ENCODE measurements at regions not wholly inside any gene's neighbourhood (a gene's known extent, or its start where the extent isn't known, plus 50 kb on each side); places are given as distances from the start of the nearest gene placed in this dataset.
"Not testable (repeated sequence)": the region's sequence is repeated elsewhere in the genome, so short reads cannot be mapped to it uniquely, and the experiment has no call there.

- not testable (repeated sequence) for H3K4me3 Mint-ChIP-seq; H3K4me1 Mint-ChIP-seq (ENCODE audit: low read depth); H3K27me3 Mint-ChIP-seq (ENCODE audit: low read depth); DNase-seq (ENCODE audit: low spot score); H3K9me3 Mint-ChIP-seq; H3K27ac Mint-ChIP-seq; H3K36me3 Mint-ChIP-seq (ENCODE audit: low read depth)
Observed at GRCh38 chr1:149218080-149218988, 115.0 kb upstream of the NBPF9 start.

GRCh38 chr1:149219539-149219938 is 116.2 kb upstream of the NBPF9 start:
- H3K27me3 Mint-ChIP-seq (ENCODE audit: low read depth); H3K9me3 Mint-ChIP-seq; H3K36me3 Mint-ChIP-seq (ENCODE audit: low read depth); H3K4me1 Mint-ChIP-seq (ENCODE audit: low read depth); H3K4me3 Mint-ChIP-seq; DNase-seq (ENCODE audit: low spot score); H3K27ac Mint-ChIP-seq: not testable (repeated sequence)

DNA sequence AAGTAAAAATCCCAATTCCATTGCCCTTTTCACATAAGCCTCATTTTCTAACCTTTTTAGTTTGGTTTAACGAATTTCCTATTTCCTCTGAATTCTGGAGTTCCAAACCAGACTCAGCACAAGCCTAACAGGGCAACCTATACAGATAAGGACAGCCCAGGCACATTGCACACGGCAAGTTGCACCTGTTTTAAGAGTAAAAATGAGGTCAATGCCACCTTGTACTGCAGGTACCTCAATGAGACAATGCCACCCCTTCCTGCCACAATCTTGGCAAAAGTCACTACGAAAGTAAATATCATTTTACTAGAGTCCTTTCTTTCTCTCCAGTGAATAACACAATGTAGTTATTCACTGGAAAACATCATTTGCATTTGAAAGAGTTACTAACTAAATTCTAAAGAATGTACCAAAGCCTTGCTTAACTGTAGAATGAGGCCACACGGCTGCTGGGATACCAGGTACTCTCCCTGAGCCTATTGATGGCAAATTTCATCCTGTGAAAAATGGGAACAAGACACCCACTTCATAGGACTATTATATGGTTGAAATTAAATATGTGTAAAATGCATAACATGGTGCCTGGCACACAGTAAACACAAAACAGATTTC is 117.2 kb upstream of the NBPF9 start:
- H3K27ac Mint-ChIP-seq; H3K9me3 Mint-ChIP-seq; H3K4me3 Mint-ChIP-seq; DNase-seq (ENCODE audit: low spot score); H3K4me1 Mint-ChIP-seq (ENCODE audit: low read depth); H3K36me3 Mint-ChIP-seq (ENCODE audit: low read depth); H3K27me3 Mint-ChIP-seq (ENCODE audit: low read depth): not testable (repeated sequence)

- H3K36me3 Mint-ChIP-seq (ENCODE audit: low read depth): not testable (repeated sequence)
Observed at GRCh38 chr1:149227933-149228665, 124.7 kb upstream of the NBPF9 start.

DNA sequence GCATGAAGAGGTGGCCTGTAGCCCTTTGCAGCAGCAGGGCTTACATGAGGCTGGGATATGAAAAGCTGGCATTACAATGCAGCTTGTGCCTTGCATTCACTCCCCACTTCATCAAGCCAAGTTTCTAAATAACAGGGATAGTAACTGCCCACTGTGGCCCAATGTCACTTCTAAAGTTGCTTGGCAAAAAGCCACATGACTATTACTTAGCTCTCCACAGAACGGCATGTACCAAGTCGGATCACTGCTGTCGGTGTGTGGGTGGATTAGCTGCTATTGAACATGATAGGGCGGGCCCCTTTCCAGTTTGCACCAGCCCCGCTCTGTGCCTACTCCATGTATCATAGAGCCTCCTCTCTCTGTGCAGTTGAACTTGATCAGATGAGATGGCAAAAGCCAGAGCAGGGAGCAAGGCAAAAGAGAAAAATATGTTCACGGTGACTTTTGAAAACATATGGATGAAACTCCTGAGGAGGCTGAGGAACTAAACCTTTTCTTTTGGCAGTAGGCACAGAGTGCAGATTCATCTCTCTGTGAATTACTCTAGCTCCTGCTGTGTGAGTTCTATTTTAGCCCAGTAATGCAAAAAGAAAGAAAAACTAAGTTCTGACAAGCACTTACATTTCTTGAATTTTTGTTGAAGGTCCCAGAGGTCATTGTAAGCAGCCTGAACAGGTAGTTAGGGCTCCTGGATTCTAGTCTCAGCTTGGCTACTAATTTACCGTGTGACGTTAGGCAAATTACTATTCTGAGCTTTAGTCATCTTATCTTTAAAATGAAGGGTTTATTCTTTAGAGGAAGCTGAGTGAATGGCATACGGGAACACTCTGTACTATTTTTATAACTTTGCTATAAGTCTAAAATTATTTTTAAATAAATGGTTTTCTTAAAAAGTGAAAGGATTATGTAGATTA is 125.6 kb upstream of the NBPF9 start:
- DNase-seq (ENCODE audit: low spot score); H3K27me3 Mint-ChIP-seq (ENCODE audit: low read depth); H3K4me1 Mint-ChIP-seq (ENCODE audit: low read depth); H3K9me3 Mint-ChIP-seq; H3K4me3 Mint-ChIP-seq; H3K27ac Mint-ChIP-seq; H3K36me3 Mint-ChIP-seq (ENCODE audit: low read depth): not testable (repeated sequence)

More at GRCh38 chr1:149227933-149228665, 124.7 kb upstream of the NBPF9 start:
- not testable (repeated sequence) for DNase-seq (ENCODE audit: low spot score); H3K27me3 Mint-ChIP-seq (ENCODE audit: low read depth); H3K9me3 Mint-ChIP-seq; H3K4me3 Mint-ChIP-seq; H3K27ac Mint-ChIP-seq; H3K4me1 Mint-ChIP-seq (ENCODE audit: low read depth)

- H3K27ac Mint-ChIP-seq; H3K27me3 Mint-ChIP-seq (ENCODE audit: low read depth); H3K4me3 Mint-ChIP-seq; H3K4me1 Mint-ChIP-seq (ENCODE audit: low read depth); H3K36me3 Mint-ChIP-seq (ENCODE audit: low read depth); H3K9me3 Mint-ChIP-seq; DNase-seq (ENCODE audit: low spot score): not testable (repeated sequence)
Observed at GRCh38 chr1:149229813-149230212, 126.5 kb upstream of the NBPF9 start.

- H3K4me3 Mint-ChIP-seq; H3K9me3 Mint-ChIP-seq; H3K27me3 Mint-ChIP-seq (ENCODE audit: low read depth); DNase-seq (ENCODE audit: low spot score); H3K4me1 Mint-ChIP-seq (ENCODE audit: low read depth); H3K36me3 Mint-ChIP-seq (ENCODE audit: low read depth); H3K27ac Mint-ChIP-seq: not testable (repeated sequence)
Observed at GRCh38 chr1:149234926-149235914, 131.9 kb upstream of the NBPF9 start.

DNA sequence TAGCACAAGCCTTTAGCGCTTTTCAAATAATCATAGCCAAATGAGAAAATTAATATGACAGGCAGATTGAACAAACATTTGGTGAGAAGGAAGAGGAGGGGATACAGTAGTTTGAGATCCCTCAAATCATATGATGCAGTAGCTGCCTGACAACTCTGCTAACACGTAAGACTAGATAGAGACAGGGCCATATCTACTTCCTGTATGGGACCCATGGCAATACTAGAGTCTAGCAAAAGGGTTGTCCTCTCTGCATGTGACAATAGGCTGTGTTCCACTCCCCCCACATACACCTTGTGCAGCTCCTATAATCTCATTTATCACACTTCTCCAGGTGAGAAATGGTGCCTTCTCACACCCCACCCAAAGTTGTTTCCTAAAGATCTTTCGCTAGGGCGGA is 134.2 kb upstream of the NBPF9 start:
- not testable (repeated sequence) for H3K4me3 Mint-ChIP-seq; H3K4me1 Mint-ChIP-seq (ENCODE audit: low read depth); H3K36me3 Mint-ChIP-seq (ENCODE audit: low read depth); DNase-seq (ENCODE audit: low spot score); H3K9me3 Mint-ChIP-seq; H3K27me3 Mint-ChIP-seq (ENCODE audit: low read depth); H3K27ac Mint-ChIP-seq

GRCh38 chr1:149239897-149240508 is 136.7 kb upstream of the NBPF9 start:
- H3K4me3 Mint-ChIP-seq; H3K9me3 Mint-ChIP-seq; H3K36me3 Mint-ChIP-seq (ENCODE audit: low read depth); DNase-seq (ENCODE audit: low spot score); H3K27me3 Mint-ChIP-seq (ENCODE audit: low read depth); H3K4me1 Mint-ChIP-seq (ENCODE audit: low read depth); H3K27ac Mint-ChIP-seq: not testable (repeated sequence)

GRCh38 chr1:149240530-149240929 is 137.2 kb upstream of the NBPF9 start:
- H3K4me3 Mint-ChIP-seq; H3K9me3 Mint-ChIP-seq; DNase-seq (ENCODE audit: low spot score); H3K27ac Mint-ChIP-seq; H3K27me3 Mint-ChIP-seq (ENCODE audit: low read depth); H3K4me1 Mint-ChIP-seq (ENCODE audit: low read depth); H3K36me3 Mint-ChIP-seq (ENCODE audit: low read depth): not testable (repeated sequence)

DNA sequence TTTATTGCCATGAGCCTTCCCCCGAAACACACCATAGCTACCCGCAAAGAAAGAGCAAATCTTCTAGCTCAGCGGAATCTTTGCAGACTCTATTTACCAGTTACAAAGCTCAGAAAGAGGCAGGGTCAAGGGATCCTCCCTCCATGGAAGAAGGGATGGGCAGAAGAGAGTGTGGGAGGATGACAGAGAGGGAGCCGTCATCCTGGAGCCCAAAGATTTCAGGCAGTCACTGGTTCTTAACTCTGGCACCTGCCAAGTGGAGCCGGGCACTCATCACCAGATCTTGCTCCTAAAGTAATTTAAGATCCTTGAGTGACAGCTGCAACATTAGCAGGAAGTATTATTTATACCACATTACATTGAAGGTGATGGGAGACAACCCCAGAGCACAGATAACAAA is 137.9 kb upstream of the NBPF9 start:
- H3K27me3 Mint-ChIP-seq (ENCODE audit: low read depth): not testable (repeated sequence)

GRCh38 chr1:149243572-149243971 is 140.2 kb upstream of the NBPF9 start:
- not testable (repeated sequence) for H3K27ac Mint-ChIP-seq; H3K4me1 Mint-ChIP-seq (ENCODE audit: low read depth)

More for the DNA sequence above, 137.9 kb upstream of the NBPF9 start:
- not testable (repeated sequence) for DNase-seq (ENCODE audit: low spot score); H3K36me3 Mint-ChIP-seq (ENCODE audit: low read depth); H3K4me1 Mint-ChIP-seq (ENCODE audit: low read depth); H3K4me3 Mint-ChIP-seq; H3K27ac Mint-ChIP-seq; H3K9me3 Mint-ChIP-seq

More at GRCh38 chr1:149243572-149243971, 140.2 kb upstream of the NBPF9 start:
- H3K36me3 Mint-ChIP-seq (ENCODE audit: low read depth); DNase-seq (ENCODE audit: low spot score); H3K27me3 Mint-ChIP-seq (ENCODE audit: low read depth); H3K4me3 Mint-ChIP-seq; H3K9me3 Mint-ChIP-seq: not testable (repeated sequence)

Data from T-helper 2 cell treated with Interferon-gamma antibody and Interleukin-4, amounts not matched to agents 5 μg/mL and 100 μg/mL, for 36 hours (primary cell).